HG02571 (cell line): ENCODE measurements at regions not wholly inside any gene's neighbourhood (a gene's known extent, or its start where the extent isn't known, plus 50 kb on each side); places are given as distances from the start of the nearest gene placed in this dataset.

Experiments used
- ATAC-seq: cut with Tn5 transposase; IDR thresholded peaks from one replicate; pipeline ENCODE4 v1.9.1; 2021; ENCODE audit warnings: mild to moderate bottlenecking, moderate library complexity; ENCODE audit not compliant: unreplicated experiment

DNA sequence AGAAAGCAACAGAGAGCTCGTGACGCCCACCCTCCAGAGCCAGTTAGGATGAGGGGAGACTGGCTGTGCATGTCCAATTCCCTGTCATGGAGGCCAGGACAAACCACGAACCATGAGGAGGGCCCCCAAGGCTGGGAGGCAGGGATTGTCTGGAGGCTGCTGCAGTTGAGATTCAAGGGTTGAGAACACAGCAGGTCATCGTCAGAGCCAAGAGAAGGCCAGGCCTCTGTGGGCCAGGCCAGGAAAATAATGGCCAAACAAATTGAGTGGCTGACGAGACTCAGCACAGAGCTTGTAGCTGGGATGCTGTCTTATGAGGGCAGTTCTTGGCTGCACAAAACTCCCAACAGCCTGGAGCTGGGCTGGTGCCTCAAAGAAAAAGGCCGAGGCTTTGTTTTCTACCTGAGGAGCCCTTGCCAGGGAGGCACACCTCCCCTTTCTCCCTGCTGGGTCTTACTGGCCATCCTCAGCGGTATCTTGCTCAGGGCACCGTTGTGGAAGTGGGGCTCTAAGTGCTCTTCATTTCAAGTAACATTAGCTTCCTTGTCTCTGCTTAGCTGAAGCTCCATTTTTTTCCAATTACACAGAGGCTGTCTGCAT is 665.9 kb downstream of the BCL11B start:
- ATAC-seq, result no peak

DNA sequence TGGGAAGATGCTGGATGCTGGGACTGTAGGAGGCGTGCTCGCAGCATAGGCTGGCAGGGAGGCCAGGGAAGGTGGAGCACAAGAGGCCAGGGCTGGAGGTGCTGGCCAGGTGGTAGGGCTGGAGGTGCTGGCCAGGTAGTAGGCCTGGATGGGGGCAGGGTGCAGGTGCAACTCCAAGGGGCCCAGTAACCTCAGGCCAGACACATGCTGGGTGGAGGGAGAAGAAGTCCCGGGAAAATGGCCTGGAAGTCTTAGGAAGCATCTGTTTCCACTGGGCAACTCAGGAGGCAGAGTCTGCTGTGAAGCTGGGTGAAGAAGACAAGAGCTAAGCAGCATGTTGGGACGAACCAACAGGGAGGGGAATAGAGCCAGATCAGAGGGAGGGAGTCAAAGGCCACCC is 665.2 kb downstream of the BCL11B start:
- ATAC-seq, result no peak

DNA sequence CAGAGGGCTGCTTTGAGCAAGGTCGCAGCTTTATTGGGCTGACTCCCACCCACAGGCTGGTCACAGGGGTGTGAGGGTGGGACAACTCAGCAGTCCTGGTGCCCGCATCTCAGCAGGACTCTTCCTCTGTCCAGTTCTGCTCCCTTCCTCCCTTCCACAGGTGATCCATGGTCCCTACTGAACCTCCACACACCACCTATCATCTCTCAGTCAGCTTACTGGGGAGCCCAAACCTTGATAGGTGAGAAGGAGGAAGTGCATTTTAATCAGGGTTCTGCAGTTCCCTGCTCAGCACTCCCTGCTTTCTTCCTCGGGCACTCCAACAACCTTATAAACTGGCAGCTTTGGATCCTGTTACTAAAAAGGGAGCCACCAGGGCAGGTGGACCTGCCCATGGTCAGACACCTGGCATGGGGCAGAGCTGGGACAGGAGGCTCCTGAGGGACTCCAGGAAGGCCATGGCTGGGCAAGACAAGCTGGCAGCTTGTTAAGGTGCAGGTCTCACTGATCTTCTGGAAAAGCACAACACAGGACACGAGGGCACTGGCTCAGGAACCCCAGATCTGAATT is 664.6 kb downstream of the BCL11B start:
- no peak for ATAC-seq

DNA sequence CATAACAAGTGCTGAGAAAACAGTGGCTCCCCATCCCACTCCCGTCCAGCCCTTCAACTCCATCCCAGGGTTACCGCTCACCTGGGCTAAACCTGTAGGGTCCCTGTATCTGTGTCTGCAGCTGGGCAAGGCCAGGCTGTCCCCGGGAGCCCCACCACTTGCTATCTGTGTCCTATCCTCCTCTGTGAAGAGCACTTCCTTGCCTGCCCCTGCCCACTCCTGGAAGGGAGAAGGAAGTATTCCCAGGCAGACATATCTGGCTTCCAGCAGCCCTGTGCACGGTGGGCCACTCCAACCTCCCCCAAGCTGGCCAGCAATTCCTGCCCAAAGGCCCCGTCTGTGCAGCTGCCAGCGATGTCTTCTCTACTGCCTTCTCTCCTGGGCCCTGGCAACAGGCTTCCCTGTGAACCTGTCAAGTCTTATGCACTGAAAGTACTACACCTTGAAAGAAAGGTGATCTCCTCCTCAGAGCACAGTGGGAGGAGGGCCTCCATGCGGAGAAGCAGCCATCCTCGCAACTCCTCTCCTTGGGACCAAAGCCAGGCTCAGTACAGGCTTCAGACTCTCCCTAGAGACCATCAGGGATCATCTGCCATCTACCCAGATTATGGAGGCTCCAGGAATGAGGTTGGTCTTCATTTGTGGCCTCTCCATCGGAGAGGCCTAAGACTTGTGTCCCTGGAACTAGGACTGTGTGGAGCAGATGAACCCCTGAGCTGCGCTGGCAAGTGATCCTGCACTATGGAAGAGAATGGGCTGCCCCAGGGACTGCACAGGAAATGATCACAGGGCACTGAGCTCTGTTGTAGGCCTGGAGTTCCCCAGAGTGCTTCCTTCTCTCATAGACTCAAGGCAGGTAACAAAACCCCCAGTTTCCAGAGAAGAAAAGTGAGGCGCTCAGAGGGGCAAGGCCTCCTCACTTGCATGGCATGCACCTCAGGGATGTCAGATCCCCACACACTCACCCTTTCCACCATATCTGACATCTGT is 663.6 kb downstream of the BCL11B start:
- ATAC-seq, result no peak

DNA sequence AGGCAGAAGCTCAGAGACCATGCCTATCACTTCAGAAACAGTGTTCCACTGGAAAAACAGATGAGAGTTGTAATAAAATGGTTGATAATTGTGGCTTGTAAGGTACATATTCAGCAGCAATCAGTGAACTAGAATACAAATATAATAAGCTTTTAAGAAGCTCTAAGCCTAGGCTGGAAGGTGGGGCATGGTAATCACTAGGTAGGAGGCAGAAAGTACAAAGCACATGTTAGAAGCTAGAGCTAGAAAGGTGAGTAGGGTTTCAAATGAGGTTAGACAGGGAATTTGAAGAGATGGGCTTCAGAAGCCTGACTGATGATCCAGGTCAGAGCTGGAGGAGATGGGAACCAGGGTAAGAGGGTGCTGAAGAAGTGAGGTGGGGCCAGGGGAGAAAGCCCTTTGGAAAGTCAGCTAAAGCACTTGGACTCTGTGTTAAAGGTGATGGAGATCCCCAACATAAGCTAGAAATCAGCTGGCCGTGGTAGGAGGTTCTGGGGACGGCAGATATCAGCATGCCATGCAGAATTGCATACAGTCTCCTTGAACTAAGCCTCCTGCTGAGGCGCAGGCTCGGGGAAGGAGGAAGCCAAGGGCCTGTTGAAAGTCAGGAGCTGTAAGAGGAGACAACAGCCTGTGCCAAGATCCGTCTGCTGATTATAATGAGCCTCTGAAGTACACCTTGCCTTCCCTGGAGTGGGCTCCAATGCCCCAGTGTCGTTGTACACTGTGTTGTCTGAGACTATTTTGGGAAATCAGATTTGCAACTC is 659.4 kb downstream of the BCL11B start:
- no peak for ATAC-seq

DNA sequence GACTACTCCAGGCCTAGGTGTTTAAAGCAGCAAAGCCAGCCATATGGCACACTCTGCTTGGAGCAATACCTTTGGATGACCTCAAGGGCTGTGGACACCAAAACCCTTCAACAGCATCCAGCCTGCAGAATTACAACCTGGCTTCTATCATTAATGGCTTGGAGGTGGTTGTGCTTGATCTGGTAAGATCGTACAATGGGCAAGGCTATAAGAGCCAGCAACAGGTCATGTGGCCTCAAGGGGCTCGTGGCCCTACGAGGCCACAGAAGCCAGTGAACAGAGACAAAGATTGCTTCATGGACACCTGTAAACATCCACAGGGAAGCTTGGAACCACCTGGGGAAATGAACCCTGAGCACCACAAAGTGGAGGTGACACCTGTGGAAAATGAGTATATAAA is 657.3 kb downstream of the BCL11B start:
- no peak for ATAC-seq

DNA sequence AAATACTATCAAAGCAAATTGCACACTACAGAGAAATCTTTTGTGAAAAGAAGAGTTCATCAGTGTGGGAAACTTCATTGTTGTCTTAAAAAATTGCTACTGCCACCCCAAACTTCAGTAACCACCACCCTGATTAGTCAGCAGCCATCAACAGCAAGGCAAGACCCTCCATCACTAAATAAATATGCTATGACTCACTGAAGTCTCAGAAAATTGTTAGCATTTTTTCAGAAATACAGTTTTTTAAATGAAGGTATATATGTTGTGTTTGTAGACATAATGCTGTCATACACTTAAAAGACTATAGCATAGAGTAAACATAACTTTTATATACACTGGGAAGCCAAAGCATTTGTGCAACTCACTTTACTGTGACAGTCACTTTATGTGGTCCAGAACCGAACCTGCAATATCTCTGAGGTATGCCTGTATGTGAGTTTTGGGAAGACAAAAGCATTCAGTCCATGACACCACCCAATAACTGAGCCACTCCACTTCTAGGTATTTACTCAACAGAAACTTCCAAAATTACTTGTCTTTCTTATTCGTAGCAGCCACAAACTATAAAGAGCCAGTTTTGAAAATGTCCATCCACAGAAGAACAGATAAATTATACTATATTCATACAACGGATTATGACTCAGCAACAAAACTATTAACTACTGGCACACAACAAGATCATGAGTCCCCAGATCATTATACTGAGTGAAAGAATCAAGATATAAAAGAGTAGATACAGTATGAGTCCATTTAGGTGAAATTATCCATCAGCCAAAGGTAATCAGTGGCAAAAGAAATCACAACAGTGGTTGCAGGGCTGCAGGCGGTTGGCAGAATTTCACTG is 649.6 kb downstream of the BCL11B start:
- ATAC-seq, result no peak

DNA sequence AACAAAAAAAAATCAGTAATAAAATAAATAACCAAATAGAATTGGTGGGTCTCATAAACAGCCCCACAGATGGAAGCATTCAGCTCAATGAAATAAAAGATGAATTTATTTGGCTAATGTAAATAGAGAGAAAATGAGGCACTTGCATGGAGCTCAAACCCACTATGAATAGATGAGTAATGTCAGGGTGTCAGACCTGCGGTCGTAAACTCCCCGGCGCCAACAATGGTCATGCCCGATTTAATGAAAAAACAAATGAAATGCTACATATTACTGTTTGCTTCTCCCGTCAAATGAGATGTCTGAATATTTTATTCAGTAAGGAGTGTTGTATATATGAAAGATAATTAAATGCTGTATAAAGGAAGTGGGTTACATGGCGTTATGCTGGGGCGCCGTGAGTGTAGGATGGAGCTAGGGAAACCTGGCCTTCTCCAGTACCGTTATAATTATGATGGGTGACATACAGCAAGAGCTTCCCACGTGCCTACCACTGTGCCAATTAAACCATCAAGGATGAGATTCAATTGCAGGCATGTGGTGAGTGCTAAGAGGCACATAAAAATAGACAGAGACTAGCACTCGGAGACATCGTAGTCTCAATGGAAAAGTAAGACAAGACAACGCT is 648.1 kb downstream of the BCL11B start:
- ATAC-seq, result no peak

DNA sequence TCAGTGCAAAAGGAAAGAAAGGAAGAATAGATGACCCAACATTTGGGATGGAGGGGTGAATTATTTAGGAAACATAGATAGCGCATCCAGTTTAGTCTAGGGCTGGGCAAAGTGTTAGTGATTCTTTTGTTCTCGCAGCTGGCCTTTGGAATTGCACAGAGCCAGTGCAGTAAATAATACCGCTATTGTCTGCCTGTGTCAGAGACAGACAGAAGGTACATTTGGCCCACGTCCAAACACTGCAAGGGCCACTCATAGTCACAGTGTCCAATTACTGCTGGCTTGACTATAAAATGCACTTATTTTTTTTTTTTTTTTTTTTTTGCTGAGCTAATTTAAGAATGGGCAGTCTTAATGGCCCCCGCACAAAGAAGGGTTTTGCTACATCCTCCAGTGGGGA is 638.6 kb downstream of the BCL11B start:
- ATAC-seq, result no peak

DNA sequence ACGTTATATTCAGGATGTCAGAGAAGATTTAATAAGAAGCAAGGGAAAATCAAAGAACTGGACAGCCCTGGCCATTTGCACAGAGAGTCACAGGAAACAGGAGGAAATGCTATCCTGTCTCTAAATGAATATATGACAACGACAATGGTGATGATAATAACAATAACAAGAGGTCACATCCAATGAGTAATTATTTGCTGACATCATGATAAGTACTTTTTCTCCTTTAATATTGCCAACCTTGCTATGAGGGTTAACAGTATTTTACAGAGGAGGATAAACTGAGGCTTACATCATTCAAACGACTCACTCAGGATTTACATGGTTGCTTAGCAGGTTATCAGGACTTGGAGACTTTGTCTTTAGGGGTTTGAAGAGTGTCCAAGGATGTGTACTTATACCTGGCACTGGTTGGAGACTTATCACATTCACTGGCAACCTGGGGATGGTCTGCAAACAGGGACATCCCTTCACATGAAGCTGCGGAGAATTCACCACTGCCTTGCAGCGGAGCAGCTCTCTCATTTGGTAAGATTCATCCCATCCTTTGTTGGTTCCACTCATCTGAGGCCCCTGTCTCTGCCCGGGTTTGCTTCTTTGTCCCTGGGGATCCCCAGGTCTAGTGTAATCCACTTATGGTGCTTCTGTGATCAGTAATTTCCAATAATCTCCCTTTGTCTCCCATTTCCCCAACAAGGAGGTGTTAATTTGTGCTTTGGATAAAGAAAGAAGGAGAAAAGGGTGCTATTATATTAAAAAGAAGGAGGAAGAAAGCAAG is 637.8 kb downstream of the BCL11B start:
- ATAC-seq, result no peak

DNA sequence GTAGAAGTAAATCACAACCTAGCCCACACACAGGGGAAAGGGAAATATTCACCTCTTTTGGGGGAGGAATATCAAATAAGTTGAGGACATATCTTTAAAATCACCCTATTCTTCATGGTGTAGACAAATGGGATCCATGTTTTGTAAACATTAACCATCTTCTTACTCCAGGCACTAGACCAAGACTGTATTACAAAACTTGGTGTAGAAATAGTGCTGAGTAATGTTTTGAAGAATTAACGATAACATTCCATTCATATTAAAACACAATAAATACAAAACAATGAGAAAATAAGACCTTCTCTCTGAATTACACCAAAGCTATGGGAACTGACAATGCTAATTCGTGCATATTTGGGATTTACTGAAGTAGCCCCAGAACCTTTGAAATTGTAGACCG is 633.6 kb downstream of the BCL11B start:
- no peak for ATAC-seq

DNA sequence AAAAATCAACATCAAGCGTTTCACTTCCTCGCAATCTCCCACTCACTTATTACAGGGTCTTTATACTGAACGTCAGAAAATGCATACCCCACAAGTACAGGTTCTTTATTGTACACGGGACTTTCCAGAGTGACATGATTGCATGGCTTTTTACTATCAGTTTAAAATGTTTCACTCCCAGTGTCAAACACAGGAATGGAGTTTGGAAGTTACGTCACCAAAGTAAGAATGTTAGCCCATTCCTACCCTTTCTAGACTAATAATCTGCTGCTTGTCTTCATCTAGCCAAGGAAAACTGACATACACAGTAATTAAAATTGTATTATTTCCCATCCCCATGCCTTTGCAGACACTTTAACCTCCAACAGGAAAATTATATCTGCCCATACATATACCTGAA is 624.2 kb downstream of the BCL11B start:
- ATAC-seq, result no peak

DNA sequence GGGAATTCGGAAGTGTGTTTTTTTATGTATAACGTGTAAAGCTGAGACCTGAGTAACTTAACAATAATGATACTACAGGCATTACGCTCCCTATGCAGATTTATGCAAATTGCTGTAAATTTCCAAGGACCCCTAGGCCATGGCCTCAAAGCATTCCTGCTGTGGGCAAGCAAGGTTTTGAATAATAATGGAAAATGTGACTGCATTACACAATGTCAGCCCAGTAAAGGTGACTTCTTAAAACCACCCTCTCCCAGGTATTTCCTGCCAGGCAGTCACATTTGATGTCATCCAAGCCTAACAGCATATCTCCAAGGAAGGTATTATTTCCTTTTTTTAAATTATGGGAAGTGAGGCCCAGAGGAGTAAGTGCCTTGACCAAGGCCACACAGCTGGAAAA is 621.0 kb downstream of the BCL11B start:
- no peak for ATAC-seq

DNA sequence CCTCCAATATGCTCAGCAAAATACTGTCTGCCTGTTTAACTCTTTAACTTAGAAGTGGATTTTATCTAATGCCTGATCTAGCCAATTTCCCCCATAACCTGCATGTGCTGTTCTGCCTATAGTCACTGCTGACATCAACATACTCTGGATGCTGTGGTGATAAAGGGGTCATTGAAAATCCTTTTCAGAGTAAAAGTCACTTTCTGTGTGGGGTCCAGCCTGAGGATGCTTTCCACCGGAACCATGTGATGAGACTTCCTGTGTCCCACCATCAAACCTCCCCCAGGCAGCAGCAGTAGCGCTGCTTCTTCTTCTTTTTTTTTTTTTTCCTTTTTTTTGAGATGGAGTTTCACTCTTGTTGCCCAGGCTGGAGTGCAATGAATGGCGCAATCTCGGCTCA is 607.0 kb downstream of the BCL11B start:
- no peak for ATAC-seq

DNA sequence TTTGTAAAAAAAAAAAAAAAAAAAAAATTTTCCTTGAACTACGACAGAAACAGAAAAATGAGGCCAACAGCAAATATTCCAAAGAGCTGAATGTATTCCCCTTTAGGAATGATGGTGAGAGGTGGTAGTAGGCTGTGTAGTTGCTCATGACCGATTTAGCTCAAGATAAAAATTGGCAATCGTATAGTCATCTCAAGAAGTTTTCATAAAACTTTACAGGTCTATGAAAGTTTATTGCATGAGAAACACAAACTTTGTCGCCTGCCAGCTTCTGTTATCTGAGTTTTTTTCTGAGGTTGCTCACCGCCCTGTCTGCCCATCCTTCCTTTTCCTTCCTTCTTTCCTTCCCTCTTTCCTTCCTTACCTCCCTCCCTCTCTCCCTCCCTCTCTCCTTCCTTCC is 605.5 kb downstream of the BCL11B start:
- ATAC-seq, result no peak

DNA sequence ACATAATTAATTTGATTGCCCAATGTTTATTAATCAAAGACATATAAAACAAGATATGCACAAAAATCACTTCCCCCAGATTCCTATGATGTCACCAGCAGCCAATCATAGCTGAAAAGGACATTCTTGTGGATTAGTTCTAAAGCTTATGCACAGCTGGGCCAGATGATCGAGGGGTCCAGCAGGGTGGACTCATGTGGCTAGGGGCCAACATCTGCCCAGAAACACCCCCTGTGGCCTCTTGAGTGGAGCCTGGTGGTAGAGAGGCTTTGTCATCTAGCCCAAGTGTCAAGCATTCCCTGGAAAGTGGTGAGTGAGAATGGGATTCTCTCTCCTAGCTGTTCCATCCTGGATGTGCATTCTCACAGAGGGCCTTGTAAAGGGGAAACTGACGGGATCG is 590.0 kb downstream of the BCL11B start:
- ATAC-seq, result no peak

DNA sequence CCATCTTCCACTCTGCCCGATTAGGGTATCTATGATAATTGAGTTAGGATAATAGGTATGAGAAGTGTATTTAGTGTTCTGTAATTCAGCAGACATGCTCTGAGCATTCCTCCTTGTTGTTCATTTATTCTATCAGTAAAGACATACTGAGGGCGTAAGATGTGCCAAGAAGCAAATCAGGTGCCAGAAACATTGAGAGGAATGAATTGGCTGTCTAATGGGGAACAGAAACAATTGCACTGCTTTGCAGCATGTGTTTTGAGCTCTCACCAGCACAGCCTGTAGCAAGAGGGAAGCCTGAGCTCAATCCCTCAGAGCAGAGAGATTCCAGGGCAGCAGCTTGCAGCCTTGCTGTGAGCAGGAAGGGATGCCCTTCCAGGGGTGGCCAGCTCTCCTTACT is 589.3 kb downstream of the BCL11B start:
- no peak for ATAC-seq

DNA sequence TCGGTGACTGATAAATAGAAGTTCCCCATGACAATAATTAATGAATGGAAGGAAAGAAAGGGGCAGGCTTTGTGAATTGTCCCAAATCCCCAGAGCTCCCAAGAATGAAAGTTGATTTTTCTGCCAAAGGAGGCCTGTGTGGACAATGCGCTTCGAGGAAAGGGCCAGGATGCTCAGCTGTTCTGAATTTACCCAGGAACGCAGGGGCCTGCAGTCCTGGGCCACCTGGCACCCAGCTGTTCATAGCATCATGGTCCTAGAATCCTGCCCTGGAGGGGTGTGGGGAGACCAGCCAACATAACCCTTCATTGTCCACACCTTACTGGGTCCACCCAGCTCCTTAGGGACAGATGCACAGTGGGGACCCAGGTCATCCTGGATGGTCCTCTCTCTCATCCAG is 587.5 kb downstream of the BCL11B start:
- no peak for ATAC-seq

DNA sequence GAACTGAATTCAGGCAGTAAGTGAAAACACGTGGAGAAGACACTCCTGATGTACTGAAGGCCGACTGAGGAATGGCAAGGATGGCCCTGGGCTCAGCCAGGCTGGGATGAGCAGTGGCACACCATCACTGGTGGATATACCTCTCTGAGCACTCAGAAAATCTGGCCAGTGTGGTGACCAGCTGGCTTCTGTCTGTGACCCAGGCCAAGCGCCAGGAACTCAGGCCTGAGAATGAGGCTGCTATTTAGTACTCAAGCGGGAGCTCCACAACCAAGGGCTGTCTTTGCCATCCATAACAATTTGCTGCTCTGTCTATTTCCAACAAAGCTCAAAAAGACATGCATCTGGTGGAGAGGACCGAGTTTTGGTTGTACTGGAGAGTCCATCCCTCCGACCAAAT is 586.3 kb downstream of the BCL11B start:
- ATAC-seq, result no peak
